Neural cell (in vitro differentiated cells): ENCODE measurements at regions not wholly inside any gene's neighbourhood (a gene's known extent, or its start where the extent isn't known, plus 50 kb on each side); places are given as distances from the start of the nearest gene placed in this dataset.

Experiments used
- H2AFZ ChIP-seq: fragments of 200-600, 300-800 bp; sonication (generic), shearing (Covaris generic); 2 replicates; pipeline ENCODE4 v1.6.0; 2014; ENCODE audit warnings: low read depth, mild to moderate bottlenecking, antibody characterized with exemption, low read length, moderate library complexity
- H3F3A ChIP-seq: fragments of 200-600 bp; shearing (Covaris generic); 2 replicates; pipeline ENCODE4 v1.6.1; 2016; ENCODE audit warnings: mild to moderate bottlenecking, moderate library complexity, mixed read lengths, antibody characterized with exemption, low read length; ENCODE audit not compliant: insufficient read depth, poor library complexity, severe bottlenecking
- H3K27ac ChIP-seq: fragments of 200-600, 300-800 bp; sonication (generic), shearing (Covaris generic); 2 replicates; pipeline ENCODE4 v1.5.1; 2014; ENCODE audit warnings: mild to moderate bottlenecking, low read length, moderate library complexity
- H3K27me3 ChIP-seq: fragments of 300-800, 200-600 bp; sonication (generic), shearing (Covaris generic); 2 replicates; pipeline ENCODE4 v1.6.0; 2014; ENCODE audit warnings: mild to moderate bottlenecking, low read depth, low read length, moderate library complexity; ENCODE audit not compliant: insufficient read depth
- H3K36me3 ChIP-seq: fragments of 300-800, 200-600 bp; sonication (generic), shearing (Covaris generic); 2 replicates; pipeline ENCODE4 v1.5.1; 2014; ENCODE audit warnings: mild to moderate bottlenecking, antibody characterized with exemption, low read length, moderate library complexity; ENCODE audit not compliant: insufficient read depth
- H3K4me2 ChIP-seq: fragments of 300-800, 200-600 bp; sonication (generic), shearing (Covaris generic); 2 replicates; pipeline ENCODE4 v1.6.0; 2014; ENCODE audit warnings: mild to moderate bottlenecking, low read length
- H3K4me3 ChIP-seq: fragments of 300-800, 200-600 bp; sonication (generic), shearing (Covaris generic); 2 replicates; pipeline ENCODE4 v1.5.1; 2014; ENCODE audit warnings: mild to moderate bottlenecking, low read length, moderate library complexity
- H3K79me2 ChIP-seq: fragments of 200-600 bp; shearing (Covaris generic); replicated peaks from 2 replicates; pipeline ENCODE4 v1.6.0; 2014; ENCODE audit warnings: mild to moderate bottlenecking, low read length, moderate library complexity; ENCODE audit not compliant: insufficient read depth
- H3K9ac ChIP-seq: fragments of 300-800, 200-600 bp; sonication (generic), shearing (Covaris generic); 2 replicates; pipeline ENCODE4 v1.6.1; 2016; ENCODE audit warnings: mild to moderate bottlenecking, low read length, mixed read lengths
- H3K9me2 ChIP-seq: fragments of 200-600 bp; shearing (Covaris generic); 2 replicates; pipeline ENCODE4 v1.6.1; 2016; ENCODE audit warnings: mild to moderate bottlenecking, low read length, mixed read lengths; ENCODE audit not compliant: insufficient read depth
- H3K9me3 ChIP-seq: fragments of 200-600, 300-800 bp; sonication (generic), shearing (Covaris generic); 2 replicates; pipeline ENCODE4 v1.6.1; 2016; ENCODE audit warnings: mild to moderate bottlenecking, mixed run types, low read length, moderate library complexity, mixed read lengths
- H4K20me1 ChIP-seq: fragments of 200-600 bp; shearing (Covaris generic); 2 replicates; pipeline ENCODE4 v1.6.1; 2016; ENCODE audit warnings: mild to moderate bottlenecking, mixed run types; ENCODE audit not compliant: insufficient read depth
- EP300 ChIP-seq: fragments of 450-650 bp; conservative IDR thresholded peaks from 2 replicates; pipeline ENCODE4 v1.6.1; 2014; ENCODE audit warnings: antibody characterized with exemption, mild to moderate bottlenecking, moderate library complexity; ENCODE audit not compliant: poor library complexity, severe bottlenecking
- EZH2 ChIP-seq: fragments of 200-600, 300-800 bp; shearing (Covaris generic), sonication (generic); IDR thresholded peaks from 2 replicates; pipeline ENCODE4 v1.6.1; 2014; ENCODE audit warnings: antibody characterized with exemption, low read length, borderline replicate concordance, mild to moderate bottlenecking; ENCODE audit not compliant: insufficient read depth, poor library complexity, severe bottlenecking
- MXI1 ChIP-seq: fragments of 450-650 bp; conservative IDR thresholded peaks from 2 replicates; pipeline ENCODE4 v1.6.1; 2014; ENCODE audit warnings: antibody characterized with exemption, mild to moderate bottlenecking; ENCODE audit not compliant: poor library complexity, severe bottlenecking
- POLR2AphosphoS5 ChIP-seq: IDR thresholded peaks from 2 replicates; pipeline ENCODE4 v1.6.1; 2012
- RAD21 ChIP-seq: fragments of 450-650 bp; conservative IDR thresholded peaks from 2 replicates; pipeline ENCODE4 v1.6.1; 2014; ENCODE audit warnings: antibody characterized with exemption, mild to moderate bottlenecking, moderate library complexity
- REST ChIP-seq: IDR thresholded peaks from 2 replicates; pipeline ENCODE4 v1.6.1; 2012; ENCODE audit warnings: borderline replicate concordance
- SMC3 ChIP-seq: fragments of 450-650 bp; conservative IDR thresholded peaks from 2 replicates; pipeline ENCODE4 v1.6.1; 2014; ENCODE audit warnings: antibody characterized with exemption, mild to moderate bottlenecking, moderate library complexity; ENCODE audit not compliant: poor library complexity
- TAF1 ChIP-seq: IDR thresholded peaks from 2 replicates; pipeline ENCODE4 v1.6.1; 2012; ENCODE audit warnings: low read depth
- TF ChIP-seq, protein P1 (sequence below): fragments of 450-650 bp; IDR thresholded peaks from 2 replicates; pipeline ENCODE4 v1.5.1; 2014; ENCODE audit warnings: antibody characterized with exemption, mild to moderate bottlenecking, moderate library complexity; ENCODE audit not compliant: poor library complexity, severe bottlenecking

GRCh38 chr7:18194616-18195015, 167.0 kb upstream of the PRPS1L1 start:
- H3K4me2 ChIP-seq: no peak overlapping the region
- H2AFZ ChIP-seq: no peak overlapping the region
- H3F3A ChIP-seq: no peaks in the 10 kb centered on the region
- H4K20me1 ChIP-seq: no peaks in the 10 kb centered on the region
- H3K9me3 ChIP-seq: no peaks in the 10 kb centered on the region
- H3K4me3 ChIP-seq: no peak overlapping the region
- no peak overlapping the region for H3K27ac ChIP-seq
- H3K9ac ChIP-seq: no peak overlapping the region
- TF ChIP-seq REST (no peak), EP300 (no peak), TAF1 (no peak), EZH2 (no peak), RAD21 (no peak), MXI1 (no peak), POLR2AphosphoS5 (no peak), SMC3 (no peak)
- TF ChIP-seq, protein P1, sequence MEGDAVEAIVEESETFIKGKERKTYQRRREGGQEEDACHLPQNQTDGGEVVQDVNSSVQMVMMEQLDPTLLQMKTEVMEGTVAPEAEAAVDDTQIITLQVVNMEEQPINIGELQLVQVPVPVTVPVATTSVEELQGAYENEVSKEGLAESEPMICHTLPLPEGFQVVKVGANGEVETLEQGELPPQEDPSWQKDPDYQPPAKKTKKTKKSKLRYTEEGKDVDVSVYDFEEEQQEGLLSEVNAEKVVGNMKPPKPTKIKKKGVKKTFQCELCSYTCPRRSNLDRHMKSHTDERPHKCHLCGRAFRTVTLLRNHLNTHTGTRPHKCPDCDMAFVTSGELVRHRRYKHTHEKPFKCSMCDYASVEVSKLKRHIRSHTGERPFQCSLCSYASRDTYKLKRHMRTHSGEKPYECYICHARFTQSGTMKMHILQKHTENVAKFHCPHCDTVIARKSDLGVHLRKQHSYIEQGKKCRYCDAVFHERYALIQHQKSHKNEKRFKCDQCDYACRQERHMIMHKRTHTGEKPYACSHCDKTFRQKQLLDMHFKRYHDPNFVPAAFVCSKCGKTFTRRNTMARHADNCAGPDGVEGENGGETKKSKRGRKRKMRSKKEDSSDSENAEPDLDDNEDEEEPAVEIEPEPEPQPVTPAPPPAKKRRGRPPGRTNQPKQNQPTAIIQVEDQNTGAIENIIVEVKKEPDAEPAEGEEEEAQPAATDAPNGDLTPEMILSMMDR: no peak
- no peaks in the 10 kb centered on the region for H3K27me3 ChIP-seq
- no peaks in the 10 kb centered on the region for H3K79me2 ChIP-seq
- H3K9me2 ChIP-seq: no peaks in the 10 kb centered on the region
- H3K36me3 ChIP-seq: no peaks in the 10 kb centered on the region

GRCh38 chr7:18196638-18197037, 169.0 kb upstream of the PRPS1L1 start:
- TF ChIP-seq REST (no peak), SMC3 (no peak), TAF1 (no peak), EZH2 (no peak), POLR2AphosphoS5 (no peak), RAD21 (no peak), MXI1 (no peak)
- TF ChIP-seq, protein P1: no peak
- no peaks in the 10 kb centered on the region for H3K9me2 ChIP-seq
- H3K4me2 ChIP-seq: no peak overlapping the region
- H3K9ac ChIP-seq: no peak overlapping the region
- no peak overlapping the region for H3K4me3 ChIP-seq
- H3K9me3 ChIP-seq: no peaks in the 10 kb centered on the region
- H4K20me1 ChIP-seq: no peaks in the 10 kb centered on the region
- no peaks in the 10 kb centered on the region for H3F3A ChIP-seq
- no peaks in the 10 kb centered on the region for H3K27me3 ChIP-seq
- no peak overlapping the region for H3K27ac ChIP-seq
- no peak overlapping the region for H2AFZ ChIP-seq
- no peaks in the 10 kb centered on the region for H3K79me2 ChIP-seq
- H3K36me3 ChIP-seq: no peaks in the 10 kb centered on the region
